ENCODE measurements at regions not wholly inside any gene's neighbourhood (a gene's known extent, or its start where the extent isn't known, plus 50 kb on each side); places are given as distances from the start of the nearest gene placed in this dataset.

DNA sequence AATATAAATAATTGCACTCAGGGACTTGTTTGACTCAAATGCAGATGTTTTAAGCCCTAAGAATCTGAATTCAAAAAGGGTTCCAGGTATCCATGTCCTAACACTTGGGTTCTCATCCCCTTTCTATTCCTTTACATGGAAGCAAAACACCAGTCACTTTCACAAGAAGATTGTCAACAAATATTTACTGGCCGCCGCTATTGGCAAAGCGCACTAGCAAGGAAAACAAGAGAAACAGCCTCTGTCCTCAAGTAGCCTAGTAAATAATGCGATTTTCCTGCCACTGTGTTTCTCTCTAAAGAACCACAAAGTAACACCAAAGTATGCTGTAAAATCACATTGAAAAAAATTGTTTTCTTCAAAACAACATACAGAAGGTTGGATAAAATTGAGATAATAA lies 66.7 kb upstream of the EZH2 start:
- DNase-seq (ENCODE audit: low spot score), result no peak

GRCh38 chr7:148944935-148945934 lies 61.1 kb upstream of the EZH2 start:
- DNase-seq (ENCODE audit: low spot score), result no peak

DNA sequence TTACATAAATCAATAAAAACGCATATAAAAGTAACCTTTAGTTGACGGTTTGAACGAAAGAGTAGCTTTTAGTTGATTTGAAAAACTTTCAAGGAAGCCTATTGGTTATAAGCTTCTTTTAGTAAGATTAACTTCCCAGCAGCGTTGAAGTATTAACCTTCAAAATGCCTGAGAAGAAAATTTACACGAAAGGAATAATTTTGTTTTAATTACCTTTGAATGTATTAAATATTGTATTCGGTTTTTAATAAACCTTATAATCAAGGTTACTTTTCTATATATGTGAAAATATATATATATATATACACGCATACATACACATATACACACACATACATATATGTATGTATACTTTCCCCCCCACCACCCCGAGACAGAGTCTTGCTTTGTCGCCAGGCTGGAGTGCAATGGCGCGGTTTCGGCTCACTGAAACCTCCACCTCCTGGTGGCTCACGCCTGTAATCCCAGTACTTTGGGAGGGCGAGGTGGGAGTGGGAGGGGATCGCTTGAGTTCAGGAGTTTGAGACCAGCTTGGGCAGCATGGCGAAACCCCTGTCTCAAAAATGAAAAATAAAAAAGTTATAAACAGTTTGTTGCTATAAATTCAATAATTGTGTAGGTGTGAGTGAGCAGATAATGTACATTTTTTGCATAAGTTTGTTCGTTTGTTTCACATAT lies 57.6 kb upstream of the EZH2 start:
- DNase-seq (ENCODE audit: low spot score), result peak; percentile 91

- DNase-seq (ENCODE audit: low spot score), result peak; percentile 94
These were observed 56.9 kb upstream of the EZH2 start for GRCh38 chr7:148940702-148941597.

DNA sequence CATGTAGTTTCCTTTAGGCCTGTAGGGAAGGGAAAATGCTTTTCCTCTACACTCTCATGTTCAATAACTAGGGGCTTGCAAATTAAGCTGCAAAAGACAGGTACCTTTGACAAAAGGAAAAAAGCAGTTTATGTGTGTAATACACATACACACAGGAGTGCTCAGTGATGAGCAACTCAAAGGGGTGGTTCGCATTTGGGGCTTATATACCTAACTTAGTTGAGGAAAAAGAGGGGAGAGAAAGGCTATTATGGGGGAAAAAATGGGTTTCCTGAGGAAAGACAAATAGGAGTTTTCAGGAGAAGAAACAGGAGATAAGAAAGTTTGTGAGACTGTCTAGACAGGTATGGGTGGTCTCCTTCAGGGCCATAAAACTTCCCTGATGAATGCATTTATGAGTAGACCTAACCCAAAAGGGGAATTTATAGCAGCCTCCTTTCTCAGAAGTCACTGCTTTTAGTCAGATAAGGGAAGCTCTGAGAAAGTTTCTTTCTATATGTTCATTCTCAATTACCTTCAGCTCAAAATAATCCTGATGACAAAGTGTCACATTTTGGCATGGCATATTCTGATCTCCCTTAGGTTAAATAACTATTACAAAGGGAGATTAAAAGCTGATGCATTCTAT lies 55.2 kb upstream of the EZH2 start:
- DNase-seq (ENCODE audit: low spot score), result no peak

DNA sequence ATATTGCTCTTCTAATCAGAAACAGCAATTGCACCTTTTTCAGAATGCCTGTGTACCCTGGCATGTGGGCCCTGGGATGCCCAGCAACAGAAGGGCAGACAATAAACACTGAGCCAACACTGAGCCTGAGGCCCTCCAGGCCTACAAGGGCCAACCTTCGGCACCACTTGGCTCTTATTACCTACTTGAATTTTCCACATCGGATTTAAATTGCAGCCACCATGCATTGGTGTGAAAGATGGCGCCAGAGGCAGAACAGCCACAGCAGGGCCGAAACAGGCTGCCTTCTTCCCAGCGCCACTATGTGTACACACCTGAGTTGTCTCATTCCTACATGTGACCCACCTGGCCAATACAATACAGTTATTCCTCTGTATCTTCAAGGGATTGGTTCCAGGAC lies 51.4 kb upstream of the EZH2 start:
- no peak for DNase-seq (ENCODE audit: low spot score)

All from SK-N-DZ (cell line).